HFF-Myc (cell line): ENCODE measurements at regions not wholly inside any gene's neighbourhood (a gene's known extent, or its start where the extent isn't known, plus 50 kb on each side); places are given as distances from the start of the nearest gene placed in this dataset.

Experiments
- DNase-seq: peaks from one replicate; pipeline ENCODE4 v3.0.0-alpha.2; 2011; ENCODE audit warnings: low read depth; ENCODE audit errors: extremely low read depth
- H3K4me3 ChIP-seq: replicated peaks from 2 replicates; pipeline ENCODE4 v1.5.1; 2011; ENCODE audit warnings: low read depth, mild to moderate bottlenecking, control low read depth, low read length
- TF ChIP-seq, protein P1 (sequence below): IDR thresholded peaks from 2 replicates; pipeline ENCODE4 v1.5.1; 2012; ENCODE audit warnings: mild to moderate bottlenecking, low read depth, low read length, control low read depth; ENCODE audit errors: missing control alignments

DNA sequence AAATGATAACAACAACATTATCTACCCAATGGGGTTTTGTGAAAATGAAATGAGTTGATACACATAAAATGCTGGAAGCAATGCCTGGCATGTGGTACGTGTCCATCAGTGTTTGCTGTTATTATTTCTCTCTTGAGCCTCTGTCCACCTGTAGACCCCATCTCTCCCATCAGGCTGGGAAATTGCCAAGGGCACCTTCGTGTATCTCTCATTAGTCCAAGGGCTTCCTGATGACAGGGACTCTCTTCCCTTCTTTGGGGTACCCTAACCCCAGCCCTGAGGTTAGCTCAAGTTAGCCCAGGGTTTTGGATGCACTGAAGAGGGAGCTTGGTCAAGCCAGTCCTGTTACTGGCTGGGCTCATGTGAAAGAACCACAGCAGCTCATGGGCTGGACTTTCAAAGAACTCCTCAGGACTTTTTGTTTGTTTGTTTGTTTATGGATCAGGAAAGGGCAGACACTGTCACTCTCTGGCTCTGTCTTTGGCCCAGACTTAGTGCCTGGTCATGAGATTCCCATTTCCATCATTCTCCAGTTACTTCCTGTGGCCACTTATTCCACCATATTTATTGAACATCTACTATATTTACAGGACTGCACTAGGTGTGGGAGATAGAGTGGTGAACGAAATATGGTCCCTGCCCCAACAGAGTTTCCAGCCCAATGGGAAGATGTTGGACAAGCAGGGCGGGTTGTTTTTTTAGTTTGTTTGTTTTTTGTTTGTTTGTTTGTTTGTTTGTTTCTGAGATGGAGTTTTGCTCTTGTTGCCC, 57.4 kb downstream of the NAV1 start:
- no peak overlapping the region for H3K4me3 ChIP-seq
- no peak for DNase-seq
- TF ChIP-seq, protein P1, sequence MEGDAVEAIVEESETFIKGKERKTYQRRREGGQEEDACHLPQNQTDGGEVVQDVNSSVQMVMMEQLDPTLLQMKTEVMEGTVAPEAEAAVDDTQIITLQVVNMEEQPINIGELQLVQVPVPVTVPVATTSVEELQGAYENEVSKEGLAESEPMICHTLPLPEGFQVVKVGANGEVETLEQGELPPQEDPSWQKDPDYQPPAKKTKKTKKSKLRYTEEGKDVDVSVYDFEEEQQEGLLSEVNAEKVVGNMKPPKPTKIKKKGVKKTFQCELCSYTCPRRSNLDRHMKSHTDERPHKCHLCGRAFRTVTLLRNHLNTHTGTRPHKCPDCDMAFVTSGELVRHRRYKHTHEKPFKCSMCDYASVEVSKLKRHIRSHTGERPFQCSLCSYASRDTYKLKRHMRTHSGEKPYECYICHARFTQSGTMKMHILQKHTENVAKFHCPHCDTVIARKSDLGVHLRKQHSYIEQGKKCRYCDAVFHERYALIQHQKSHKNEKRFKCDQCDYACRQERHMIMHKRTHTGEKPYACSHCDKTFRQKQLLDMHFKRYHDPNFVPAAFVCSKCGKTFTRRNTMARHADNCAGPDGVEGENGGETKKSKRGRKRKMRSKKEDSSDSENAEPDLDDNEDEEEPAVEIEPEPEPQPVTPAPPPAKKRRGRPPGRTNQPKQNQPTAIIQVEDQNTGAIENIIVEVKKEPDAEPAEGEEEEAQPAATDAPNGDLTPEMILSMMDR, result no peak

GRCh38 chr1:201597551-201598230, 58.8 kb downstream of the NAV1 start:
- H3K4me3 ChIP-seq, result no peak overlapping the region
- TF ChIP-seq, protein P1, result no peak
- no peak for DNase-seq

DNA sequence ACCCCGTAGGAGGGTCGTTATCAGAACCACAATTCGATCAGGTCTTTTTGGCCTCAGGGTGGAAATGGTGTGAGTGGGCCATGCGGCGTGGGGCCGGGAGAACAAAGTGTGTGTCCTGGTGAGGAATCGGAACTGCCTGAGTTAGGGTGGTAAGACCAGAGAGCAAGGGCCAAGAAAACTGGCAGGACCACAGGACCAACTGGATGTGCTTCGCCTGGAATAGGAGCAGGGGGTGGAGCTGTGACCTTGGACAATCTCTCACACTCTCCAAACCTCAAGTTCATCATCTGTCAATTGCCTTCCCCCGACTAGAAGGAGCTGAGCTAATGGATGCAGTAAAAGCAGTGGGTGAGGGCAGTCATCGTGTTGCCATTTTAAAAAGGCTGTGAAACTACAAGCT, 59.5 kb downstream of the NAV1 start:
- TF ChIP-seq, protein P1, result no peak
- H3K4me3 ChIP-seq, result no peak overlapping the region
- no peak for DNase-seq

DNA sequence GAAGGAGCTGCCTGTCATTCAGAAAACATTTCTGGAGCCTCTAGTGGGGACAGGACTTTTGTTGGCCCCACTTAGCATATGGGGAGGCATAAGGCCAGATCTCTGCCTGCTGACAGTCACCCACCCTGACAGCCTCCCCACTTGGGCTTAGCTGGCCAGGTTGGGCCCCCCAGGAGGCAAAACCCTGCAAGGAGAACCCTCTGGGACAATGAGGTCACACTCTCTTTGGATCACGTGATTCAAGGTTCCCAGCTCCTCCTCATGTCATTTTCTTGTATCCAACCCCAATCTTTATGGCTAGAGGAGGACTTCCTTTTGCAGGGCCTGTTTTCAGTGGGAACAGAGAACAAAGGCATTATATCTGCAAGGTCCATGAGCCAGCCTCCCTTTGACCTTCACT, 60.0 kb downstream of the NAV1 start:
- TF ChIP-seq, protein P1, result no peak
- H3K4me3 ChIP-seq, result no peak overlapping the region
- DNase-seq, result no peak

DNA sequence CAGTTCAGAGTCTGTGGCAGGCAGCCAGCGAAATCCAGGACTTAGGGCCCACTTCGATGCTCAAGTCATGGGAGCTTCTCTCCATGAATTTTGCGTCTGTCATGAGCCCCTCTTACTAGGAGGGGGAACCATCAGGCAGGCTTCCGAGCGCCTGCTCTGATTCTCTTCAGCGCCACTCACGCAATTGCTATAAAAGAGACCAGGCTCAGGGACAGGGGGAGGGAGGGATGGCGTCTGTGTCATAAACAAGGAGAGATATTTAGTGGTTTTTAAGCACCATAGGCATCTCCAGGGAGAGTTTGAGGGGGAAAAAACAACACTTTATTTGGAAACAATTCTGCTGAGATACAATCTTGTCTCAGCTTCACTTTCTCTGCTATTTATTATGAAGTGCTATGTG, 60.6 kb downstream of the NAV1 start:
- DNase-seq, result no peak
- TF ChIP-seq, protein P1, result no peak
- no peak overlapping the region for H3K4me3 ChIP-seq

- TF ChIP-seq, protein P1, result no peak
- DNase-seq, result peak; percentile 56
- H3K4me3 ChIP-seq, result no peak overlapping the region
Observed at GRCh38 chr1:201602413-201603265, 63.7 kb downstream of the NAV1 start.
